Activated CD4-positive, alpha-beta T cell treated with anti-CD3 and anti-CD28 coated beads, Interleukin-2, amount 50 U/mL, for 48 hours (primary cell): ENCODE measurements at regions not wholly inside any gene's neighbourhood (a gene's known extent, or its start where the extent isn't known, plus 50 kb on each side); places are given as distances from the start of the nearest gene placed in this dataset.
A peak's percentile ranks its signal among the peaks of the same experiment; 100 is the strongest.

Source experiments
- DNase-seq, 2 experiments: peaks; one replicate each; pipeline ENCODE4 v3.0.0-alpha.2; 2020

DNA sequence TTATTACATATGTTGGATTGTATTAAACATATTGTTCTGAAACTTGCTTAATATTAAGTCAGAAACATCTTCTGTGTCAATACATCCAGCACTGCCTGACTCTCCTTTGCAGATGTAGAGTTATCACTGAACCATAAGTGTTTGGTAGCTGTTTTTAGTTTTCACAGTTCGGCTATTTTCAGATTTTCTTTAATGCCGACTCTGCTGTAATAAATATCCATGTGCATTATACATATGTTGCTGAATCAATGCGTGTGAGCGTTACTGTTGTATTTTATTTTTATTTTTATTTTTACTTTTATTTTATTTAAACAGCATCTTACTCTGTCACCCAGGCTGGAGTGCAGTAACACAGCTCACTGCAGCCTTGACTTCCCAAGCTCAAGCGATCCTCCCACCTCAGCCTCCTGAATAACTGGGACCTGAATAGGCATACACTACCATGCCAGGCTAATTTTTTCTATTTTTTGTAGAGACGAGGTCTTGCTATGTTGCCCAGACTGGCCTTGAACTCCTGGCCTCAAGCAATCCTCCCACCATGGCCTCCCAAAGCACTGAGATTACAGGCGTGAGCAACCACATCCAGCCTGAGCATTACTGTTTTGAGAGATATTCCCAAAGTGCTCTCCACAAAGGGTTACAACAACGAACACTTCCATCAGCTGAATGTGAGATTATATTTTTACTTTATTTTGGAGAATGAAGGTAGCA is 50.7 kb upstream of the NOCT start:
- DNase-seq: no peak

DNA sequence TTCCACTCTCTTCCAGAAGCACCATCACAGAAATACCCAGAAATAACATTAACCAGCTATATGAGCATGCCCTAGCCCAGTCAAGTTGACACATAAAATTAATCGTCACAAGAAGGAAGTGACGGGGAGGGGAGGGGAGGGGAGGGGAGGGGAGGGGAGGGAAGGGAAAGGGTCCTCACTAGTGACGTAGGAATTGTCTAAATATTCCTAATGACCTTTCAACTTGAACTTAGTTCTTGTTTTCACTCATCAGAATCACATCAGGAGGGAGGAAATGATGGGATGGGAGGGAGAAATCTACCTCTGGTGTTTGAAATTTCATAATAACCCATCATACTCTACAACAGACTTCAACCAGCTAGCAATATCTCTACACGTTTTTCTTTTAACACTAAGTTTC is 52.2 kb upstream of the NOCT start:
- DNase-seq: no peak

DNA sequence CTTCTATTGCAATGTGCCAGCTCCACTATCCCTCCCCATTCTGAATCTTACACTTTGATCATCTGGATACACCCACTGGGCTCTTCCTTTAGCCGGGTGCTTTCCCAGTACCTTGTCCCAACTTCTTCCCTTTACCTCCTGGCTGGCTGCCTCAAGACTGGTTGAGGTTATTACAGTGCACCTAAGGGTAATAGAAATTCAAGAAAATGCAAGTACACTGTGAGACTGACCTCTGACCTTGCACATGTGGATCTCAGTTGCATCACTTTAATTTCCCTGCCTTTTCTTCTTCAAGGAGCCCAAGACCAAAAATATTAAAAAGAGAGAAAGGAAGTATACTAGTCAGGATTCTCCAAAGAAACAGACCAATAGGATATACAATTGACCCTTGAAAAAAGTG is 53.9 kb upstream of the NOCT start:
- no peak for DNase-seq

- no peak for DNase-seq
These were observed 54.5 kb upstream of the NOCT start for GRCh38 chr4:138961129-138961528.

GRCh38 chr4:138960175-138960710 is 55.3 kb upstream of the NOCT start:
- DNase-seq: no peak

DNA sequence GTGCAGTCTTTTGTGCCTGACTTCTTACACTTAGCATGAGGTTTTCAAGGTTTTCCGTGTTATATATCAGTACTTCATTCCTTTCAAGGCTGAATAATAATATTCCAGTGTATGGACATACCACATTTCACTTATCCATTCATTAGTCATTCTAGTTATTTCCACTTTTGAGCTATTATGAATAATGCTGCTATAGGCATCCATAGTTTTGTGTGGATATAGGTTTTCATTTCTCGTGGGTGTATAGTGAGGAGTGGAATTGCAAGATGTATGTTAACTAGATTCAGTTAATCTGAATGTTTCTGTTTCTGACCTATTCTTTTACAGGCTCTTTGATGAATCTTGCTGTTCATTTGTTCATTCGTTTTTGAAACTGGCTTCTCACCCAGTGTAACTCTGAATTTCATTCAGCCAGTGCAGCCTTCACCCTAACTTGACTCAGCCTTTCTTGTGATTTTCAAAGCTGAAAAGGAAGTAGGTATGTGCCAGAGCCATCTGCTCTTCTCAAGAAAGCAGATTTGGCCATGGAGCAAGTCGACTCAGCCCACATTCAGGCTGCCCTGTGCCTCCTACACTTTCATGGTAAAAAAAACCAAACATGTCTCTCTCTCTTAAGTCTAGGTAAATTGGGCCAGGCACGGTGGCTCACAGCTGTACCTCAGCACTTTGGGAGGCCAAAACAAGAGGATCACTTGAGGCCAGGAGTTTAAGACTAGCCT is 56.3 kb upstream of the NOCT start:
- no peak for DNase-seq

DNA sequence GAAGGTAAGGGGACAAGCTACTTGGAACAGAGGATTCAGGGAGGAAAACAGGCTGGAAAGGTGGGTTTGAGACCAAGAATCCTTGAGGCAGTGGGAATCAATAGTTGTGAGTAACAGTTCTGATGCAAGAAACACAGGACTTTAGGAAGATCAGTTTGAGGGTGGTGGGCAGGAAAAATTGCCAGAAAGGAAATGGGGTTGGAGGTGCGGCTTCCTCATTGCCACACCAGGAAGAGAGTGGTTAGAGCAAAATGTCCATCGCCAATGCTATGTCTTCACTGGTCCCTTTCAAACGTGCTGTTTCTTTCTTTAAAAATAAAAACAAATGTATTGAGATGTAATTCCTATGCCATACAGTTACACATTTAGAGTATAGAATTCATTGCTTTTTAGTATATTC is 57.1 kb upstream of the NOCT start:
- no peak for DNase-seq

DNA sequence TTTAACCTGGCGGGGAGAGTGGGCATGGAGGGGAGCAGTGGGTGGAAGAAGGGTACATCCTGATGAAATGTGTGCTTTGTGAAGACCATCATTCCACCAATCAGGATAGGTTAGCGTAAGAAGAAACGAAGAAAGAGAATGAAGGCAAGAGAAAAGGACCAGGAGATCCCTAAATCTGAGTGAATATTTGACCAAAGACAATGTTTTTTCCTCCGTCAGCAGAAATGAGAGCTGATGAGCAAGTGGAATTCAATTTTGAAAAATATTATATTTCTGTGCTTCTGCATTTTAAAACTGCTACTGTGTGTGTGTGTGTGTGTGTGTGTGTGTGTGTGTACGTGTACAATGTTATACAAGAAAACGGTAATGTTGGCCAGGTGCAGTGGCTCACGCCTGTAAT is 58.3 kb upstream of the NOCT start:
- no peak for DNase-seq

GRCh38 chr4:138954428-138954827 is 61.2 kb upstream of the NOCT start:
- DNase-seq: no peak

DNA sequence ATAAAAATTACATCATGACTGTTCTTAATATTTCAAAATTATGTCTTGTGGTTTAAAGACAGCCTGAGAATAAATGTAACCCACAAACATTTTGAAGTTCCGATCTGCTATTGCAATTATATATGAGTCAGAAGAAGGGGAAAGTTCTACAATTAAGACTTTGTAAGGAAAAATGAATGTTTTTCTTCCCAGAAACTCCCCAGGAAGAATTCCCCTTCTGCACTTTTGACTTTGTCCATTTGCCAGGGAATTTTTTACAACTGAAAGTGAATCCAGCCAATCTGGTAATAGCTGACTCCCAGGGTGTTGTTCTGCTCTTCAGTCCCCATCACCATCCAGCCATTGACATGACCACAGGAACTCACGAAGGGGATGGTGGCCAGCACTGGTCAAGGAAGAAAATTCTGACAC is 61.6 kb upstream of the NOCT start:
- DNase-seq: no peak

DNA sequence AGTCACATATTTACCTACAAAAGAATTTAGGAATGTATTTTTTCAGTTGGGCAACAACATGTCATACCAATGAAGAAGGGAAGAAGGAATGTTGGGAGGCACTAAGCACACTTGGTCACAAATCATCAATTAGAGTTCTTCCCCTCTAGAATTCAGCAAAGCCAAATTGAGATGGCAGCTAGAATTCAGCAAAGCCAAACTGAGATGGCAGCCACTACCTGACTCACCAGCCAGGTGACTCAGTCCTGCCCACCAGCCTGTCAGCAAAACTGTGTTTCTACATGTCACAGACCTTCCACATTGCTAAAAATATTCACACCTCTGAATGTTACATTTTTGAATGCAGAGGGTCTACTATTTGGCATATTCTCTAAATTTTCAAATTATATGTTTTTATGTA is 63.2 kb upstream of the NOCT start:
- peak; percentile 3 to 24 for DNase-seq

DNA sequence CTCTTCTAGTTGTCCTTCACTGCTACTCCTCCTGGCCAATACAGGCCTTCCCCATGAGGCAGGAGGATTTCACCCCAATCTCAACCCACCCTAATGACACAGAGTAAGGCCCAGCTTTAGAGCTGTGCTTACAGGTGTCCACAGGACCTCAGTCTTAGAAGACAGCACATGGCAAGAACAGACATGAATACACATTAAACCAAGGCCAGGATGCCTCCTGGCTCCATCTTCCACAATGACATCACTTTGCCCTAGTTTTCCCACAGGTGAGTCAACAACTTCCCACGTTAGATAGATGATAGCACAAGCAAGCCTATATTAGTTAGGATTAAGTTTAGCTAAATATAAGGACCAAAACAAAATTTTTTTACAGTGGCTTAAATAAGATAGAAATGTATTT is 63.8 kb upstream of the NOCT start:
- no peak for DNase-seq

DNA sequence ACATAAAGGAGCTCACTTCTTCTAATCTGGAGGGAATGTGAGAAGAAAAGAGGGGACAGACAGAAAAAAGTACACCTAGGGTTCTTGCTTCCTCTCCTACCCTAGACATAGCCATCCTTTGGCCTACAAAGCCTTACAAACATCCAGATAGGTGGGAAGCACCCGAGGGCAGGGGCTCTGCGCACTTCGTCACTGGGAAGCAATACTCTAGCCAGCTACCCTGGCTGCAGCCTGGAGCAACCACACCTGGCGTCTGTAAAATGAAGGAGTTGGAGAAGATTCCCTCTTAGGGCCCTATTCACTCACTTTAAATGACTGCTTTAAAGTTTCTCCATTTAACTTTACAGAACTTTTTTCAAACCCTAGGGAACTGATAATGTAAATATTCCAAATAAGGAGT is 65.7 kb upstream of the NOCT start:
- DNase-seq: no peak

DNA sequence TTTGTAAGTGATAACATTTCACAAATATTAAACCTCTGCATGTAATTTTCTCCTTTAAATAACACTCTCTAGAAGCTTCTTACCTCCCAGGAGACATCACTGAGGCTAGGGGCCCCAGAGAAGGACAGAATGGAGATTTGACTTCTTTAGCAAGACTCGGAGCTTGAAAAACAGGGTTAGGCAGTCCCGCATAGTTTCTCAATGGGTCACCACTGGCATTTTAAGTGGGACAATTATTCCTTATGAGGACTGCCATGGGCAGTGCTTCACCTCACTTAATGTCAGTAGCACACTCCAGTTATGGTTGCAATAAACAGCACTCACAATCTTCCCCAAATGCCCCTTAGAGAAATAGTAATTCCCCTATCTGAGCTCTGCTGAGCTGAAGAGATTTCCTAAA is 66.7 kb upstream of the NOCT start:
- no peak for DNase-seq

DNA sequence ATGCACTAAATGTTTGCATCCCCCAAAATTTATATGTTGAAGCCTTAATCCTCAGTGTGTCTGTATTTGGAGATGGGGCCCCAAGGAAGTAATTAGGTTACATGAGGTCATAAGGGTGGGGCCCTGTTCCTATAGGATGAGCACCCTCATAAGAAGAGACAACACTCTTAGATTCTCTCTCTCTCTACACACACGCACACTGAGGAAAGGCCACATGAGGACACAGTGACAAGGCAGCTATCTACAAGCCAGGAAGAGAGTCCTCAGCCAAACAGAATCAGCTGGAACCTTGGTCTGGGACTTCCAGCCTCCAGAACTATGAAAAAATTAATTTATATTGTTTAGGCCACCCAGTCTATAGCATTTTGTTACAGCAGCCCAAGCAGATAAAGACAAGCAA is 69.3 kb upstream of the NOCT start:
- no peak for DNase-seq

DNA sequence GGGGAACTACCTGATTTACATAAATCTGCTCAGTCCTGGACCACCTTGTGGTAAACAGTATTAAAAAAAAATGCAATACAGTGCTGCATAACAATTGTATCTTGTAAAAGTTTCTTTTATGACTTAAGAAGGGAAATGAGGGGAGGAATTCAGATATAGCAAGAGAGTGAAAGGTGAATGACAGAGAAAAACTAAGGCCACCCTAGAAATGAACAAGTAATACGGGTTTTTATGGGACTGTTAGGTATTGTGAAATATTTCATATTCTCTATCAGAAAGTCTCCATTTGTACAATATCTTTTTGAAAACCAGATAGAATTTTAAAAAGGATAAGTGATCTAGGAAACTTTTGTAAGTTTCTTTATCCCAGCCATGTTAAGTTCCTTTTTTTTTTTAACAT is 69.7 kb upstream of the NOCT start:
- DNase-seq: no peak

DNA sequence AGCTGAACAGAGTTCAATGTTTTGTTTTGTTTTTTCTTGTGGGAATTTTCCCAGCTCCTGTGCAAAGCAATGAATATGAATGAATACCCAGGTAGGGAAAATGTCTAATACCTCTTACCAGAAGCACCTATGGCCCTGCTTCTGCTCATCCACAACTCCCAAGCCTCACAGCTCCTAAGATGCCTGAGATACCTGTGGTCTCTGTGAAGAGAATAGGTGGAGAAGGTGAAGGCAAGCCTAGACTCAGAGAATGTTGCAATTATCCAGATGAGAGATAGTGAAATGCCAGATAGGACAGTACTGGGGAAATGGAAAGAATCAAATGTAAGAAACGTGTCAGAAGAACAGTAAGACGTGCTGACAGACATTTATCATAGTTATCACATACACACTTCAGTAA is 70.2 kb upstream of the NOCT start:
- no peak for DNase-seq

DNA sequence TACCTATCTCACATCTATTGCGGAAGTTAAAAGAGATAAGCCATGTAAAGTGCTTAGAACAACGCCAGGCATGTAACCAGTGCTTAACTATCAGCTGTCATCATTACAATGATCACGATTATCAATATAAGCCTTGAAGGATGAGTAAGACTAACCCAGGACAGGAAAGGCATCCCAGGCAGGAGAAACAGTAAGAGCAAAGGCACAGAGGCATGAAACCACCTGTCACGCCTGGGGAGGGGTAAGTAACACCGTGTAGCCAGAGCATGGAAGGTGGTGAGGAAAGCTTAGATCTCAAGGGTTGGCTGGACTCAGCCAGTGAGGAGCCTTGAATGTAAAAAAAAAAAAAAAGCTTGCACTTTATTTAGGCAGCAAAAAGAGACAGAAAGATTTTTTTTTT is 71.7 kb upstream of the NOCT start:
- DNase-seq: no peak

DNA sequence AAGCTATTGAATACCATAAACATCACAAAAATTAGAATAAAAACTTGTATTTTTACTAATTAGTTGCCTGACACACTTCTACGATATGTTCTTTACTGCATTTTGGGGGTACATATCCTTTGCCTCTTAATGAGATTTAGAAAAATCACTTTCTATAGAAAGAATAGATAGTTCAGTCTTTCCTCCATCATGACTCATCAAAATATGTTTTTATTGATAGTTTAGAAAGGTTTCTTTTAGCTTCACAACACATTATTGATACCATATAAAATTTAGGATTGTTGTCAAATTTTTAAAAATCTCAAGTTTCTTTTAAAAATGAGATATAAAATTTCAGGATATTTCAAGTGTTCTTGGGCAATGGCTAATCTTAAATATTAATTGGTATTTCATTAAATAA is 74.5 kb upstream of the NOCT start:
- no peak for DNase-seq

- DNase-seq: no peak
These were observed 75.6 kb upstream of the NOCT start for GRCh38 chr4:138939960-138940359.

DNA sequence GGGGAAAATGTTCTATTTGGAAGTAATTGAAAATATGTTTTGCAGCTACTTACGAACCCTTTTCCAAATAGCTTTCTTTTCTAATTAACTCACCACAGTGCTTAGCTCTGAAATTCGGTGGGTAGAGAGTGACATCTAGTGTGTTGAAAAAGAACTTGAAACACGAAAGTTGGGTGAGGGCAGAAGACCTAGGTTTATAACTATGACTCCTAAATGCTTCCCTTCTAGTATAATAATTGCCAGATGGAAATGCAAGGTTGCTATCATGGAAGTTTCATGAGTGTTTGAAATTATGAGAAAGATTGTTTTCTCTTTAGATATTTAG is 77.3 kb upstream of the NOCT start:
- DNase-seq: no peak

DNA sequence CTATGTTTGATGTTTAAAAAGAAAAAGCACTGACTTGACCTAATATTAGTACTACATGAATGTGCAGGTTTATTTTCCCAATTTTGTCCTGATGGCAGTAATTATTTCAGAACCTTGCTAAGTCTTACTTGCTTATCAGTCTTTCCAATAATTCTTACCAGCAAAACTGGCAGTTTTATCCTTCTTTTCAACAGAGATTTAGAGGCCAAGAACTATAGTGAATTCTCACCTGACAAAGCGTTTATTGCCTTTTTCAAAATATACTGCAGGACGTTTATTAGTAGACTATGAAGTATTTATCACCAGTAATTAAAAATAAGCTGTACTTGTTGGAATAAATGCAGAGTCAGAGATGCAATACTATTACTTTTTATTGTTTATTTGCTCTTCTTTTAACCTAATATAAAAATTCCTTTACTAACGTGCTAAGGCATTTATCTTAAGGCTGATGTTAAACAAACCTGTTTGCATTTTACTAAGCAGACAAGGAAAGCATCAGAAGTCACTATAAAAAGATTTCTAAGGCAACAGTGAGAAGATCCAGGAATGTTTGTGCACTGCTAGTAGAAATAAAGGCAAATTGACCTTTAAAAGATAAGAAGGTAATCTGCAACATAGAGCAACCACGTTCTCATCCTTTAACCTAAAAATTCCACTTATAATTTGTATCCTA is 80.3 kb upstream of the NOCT start:
- DNase-seq: no peak

DNA sequence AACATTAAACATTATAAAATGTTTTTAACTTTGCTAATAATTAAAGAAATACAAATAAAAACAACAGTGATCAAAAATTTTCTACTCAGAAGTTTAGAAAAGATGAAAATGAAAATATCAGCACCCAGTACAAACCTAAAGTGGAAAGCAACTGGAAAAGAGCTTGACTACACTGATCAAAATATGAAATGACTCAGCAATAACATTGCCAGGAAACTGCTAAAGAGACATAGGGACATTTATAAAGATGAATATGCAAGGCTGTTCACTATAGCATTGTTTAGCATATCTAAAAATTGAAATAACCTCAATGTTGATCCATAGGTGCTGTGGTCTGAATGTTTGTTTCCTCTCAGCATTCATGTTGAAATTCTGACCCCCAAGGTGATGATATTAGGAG is 88.5 kb upstream of the NOCT start:
- no peak for DNase-seq

DNA sequence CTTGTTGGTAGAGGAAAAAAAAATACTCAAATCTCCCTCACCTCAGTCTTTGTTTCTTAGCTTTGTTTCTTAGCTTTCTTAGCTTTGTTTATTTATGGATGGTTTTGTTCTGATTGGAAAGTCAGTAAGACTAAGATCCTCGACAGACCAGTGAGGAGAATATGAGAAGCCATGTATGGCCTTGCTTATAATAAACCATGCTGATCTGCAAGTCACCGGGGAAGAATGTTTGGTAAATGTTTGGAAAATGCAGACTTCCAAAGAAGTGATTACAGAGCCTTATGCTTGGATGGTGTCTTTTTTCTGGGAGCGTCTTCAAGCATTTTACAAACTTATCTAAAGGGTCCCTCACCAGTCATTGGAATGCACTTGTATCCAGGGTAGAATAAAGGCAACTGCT is 90.1 kb upstream of the NOCT start:
- DNase-seq: no peak
